ENCODE measurements at regions not wholly inside any gene's neighbourhood (a gene's known extent, or its start where the extent isn't known, plus 50 kb on each side); places are given as distances from the start of the nearest gene placed in this dataset.

- TF ChIP-seq EZH2 (IDR thresholded peaks at IDR 0.05): no peak
- no peak for TF ChIP-seq POLR2AphosphoS5 (IDR thresholded peaks at IDR 0.05; ENCODE audit: borderline replicate concordance, low read depth, low read length)
Observed at GRCh38 chr9:106059886-106060285, 365.5 kb downstream of the TMEM38B start.

Data from SK-N-MC (cell line).